ENCODE measurements at regions not wholly inside any gene's neighbourhood (a gene's known extent, or its start where the extent isn't known, plus 50 kb on each side); places are given as distances from the start of the nearest gene placed in this dataset.

- in situ Hi-C loops (cut with HindIII; ENCODE audit: low pct_unique_long_range_greater_than_20kb, low sequenced_read_pairs) (no loop called here), intact Hi-C loops (cut with micrococcal nuclease; ENCODE audit: unreplicated experiment) (no loop called here)
- ATAC-seq = no peak
- Histone ChIP-seq H3K9me3 (ENCODE audit: control insufficient read depth, insufficient read depth, low read depth, low read length) (no peaks in the 10 kb centered on the region), H3K36me3 (ENCODE audit: control insufficient read depth, insufficient read depth, low read length) (no peaks in the 10 kb centered on the region), H3K27me3 (ENCODE audit: control insufficient read depth, insufficient read depth, low read length) (peaks cover 27% of the 10 kb centered on the region), H3K27ac (ENCODE audit: low read length) (no peak overlapping the region), H3K4me3 (ENCODE audit: low read depth in 2 of 2, low read length in 2 of 2) (no peak overlapping the region), H3K4me1 (ENCODE audit: control insufficient read depth, insufficient read depth, low read length) (no peaks in the 10 kb centered on the region)
- CTCF ChIA-PET = no interaction called here
- BruUV-seq (replicated peaks) = no TSS peak
- DNase-seq (ENCODE audit: low read depth, low spot score) = no peak
- POLR2A ChIA-PET = no interaction called here
- no peak for TF ChIP-seq CTCF (IDR thresholded peaks at IDR 0.05)
- TF ChIP-seq TCF7L2 (IDR thresholded peaks at IDR 0.05; ENCODE audit: low read depth, low read length) = no peak
- TF ChIP-seq SIN3A (IDR thresholded peaks at IDR 0.05; ENCODE audit: borderline replicate concordance, insufficient read depth, low read depth, low read length) = no peak
- no peak for TF ChIP-seq POLR2AphosphoS5 (IDR thresholded peaks at IDR 0.05; ENCODE audit: low read depth, low read length)
These were observed 68.9 kb upstream of the CTNNBL1 start for GRCh38 chr20:37624963-37625362.

GRCh38 chr20:37622728-37623127 is 71.1 kb upstream of the CTNNBL1 start:
- POLR2A ChIA-PET = no interaction called here
- Histone ChIP-seq H3K4me3 (ENCODE audit: low read depth in 2 of 2, low read length in 2 of 2) (no peak overlapping the region), H3K9me3 (ENCODE audit: control insufficient read depth, insufficient read depth, low read depth, low read length) (no peaks in the 10 kb centered on the region), H3K4me1 (ENCODE audit: control insufficient read depth, insufficient read depth, low read length) (no peaks in the 10 kb centered on the region), H3K27me3 (ENCODE audit: control insufficient read depth, insufficient read depth, low read length) (peaks cover 15% of the 10 kb centered on the region), H3K27ac (ENCODE audit: low read length) (no peak overlapping the region), H3K36me3 (ENCODE audit: control insufficient read depth, insufficient read depth, low read length) (no peaks in the 10 kb centered on the region)
- no TSS peak for BruUV-seq (replicated peaks)
- in situ Hi-C loops (cut with HindIII; ENCODE audit: low pct_unique_long_range_greater_than_20kb, low sequenced_read_pairs) = no loop called here
- TF ChIP-seq REST (IDR thresholded peaks at IDR 0.05; ENCODE audit: insufficient read depth in 1 of 2, low read depth in 2 of 2, low read length in 1 of 2) (no peak), TCF7L2 (IDR thresholded peaks at IDR 0.05; ENCODE audit: low read depth, low read length) (no peak), SIN3A (IDR thresholded peaks at IDR 0.05; ENCODE audit: borderline replicate concordance, insufficient read depth, low read depth, low read length) (no peak), CTCF (IDR thresholded peaks at IDR 0.05) (no peak), POLR2AphosphoS5 (IDR thresholded peaks at IDR 0.05; ENCODE audit: low read depth, low read length) (no peak)
- no peak for ATAC-seq
- DNase-seq (ENCODE audit: low read depth, low spot score) = no peak
- intact Hi-C loops (cut with micrococcal nuclease; ENCODE audit: unreplicated experiment) = no loop called here
- CTCF ChIA-PET = no interaction called here
